ENCODE measurements at regions not wholly inside any gene's neighbourhood (a gene's known extent, or its start where the extent isn't known, plus 50 kb on each side); places are given as distances from the start of the nearest gene placed in this dataset.

- Histone ChIP-seq H3K4me1 (ENCODE audit: insufficient read depth, low read length) (no peaks in the 10 kb centered on the region), H3K9me3 (ENCODE audit: low read depth, low read length) (no peaks in the 10 kb centered on the region), H3K4me2 (ENCODE audit: insufficient read depth, low read length) (no peak overlapping the region), H4K20me1 (ENCODE audit: insufficient read depth, low read length) (no peaks in the 10 kb centered on the region), H3K27me3 (ENCODE audit: insufficient read depth, low read length) (no peaks in the 10 kb centered on the region), H3K4me3 (ENCODE audit: insufficient read depth, low read length) (no peak overlapping the region), H3K36me3 (ENCODE audit: insufficient read depth, low read length) (no peaks in the 10 kb centered on the region), H3K27ac (ENCODE audit: low read depth, low read length) (no peak overlapping the region), H3K79me2 (ENCODE audit: insufficient read depth, low read length) (no peaks in the 10 kb centered on the region), H2AFZ (ENCODE audit: low read length) (no peak overlapping the region)
- DNase-seq (ENCODE audit: insufficient read length, low spot score, missing footprints) = no peak
- TF ChIP-seq CTCF (IDR thresholded peaks at IDR 0.05; ENCODE audit: extremely low read depth, low read depth, low read length) = no peak
Observed at GRCh38 chr2:58826795-58827194, 585.7 kb upstream of the FANCL start.

GRCh38 chr2:58812771-58813344 lies 571.7 kb upstream of the FANCL start:
- Histone ChIP-seq H3K4me3 (ENCODE audit: insufficient read depth, low read length) (no peak overlapping the region), H3K27ac (ENCODE audit: low read depth, low read length) (no peak overlapping the region), H3K4me2 (ENCODE audit: insufficient read depth, low read length) (no peak overlapping the region), H3K4me1 (ENCODE audit: insufficient read depth, low read length) (no peaks in the 10 kb centered on the region), H2AFZ (ENCODE audit: low read length) (no peak overlapping the region), H3K27me3 (ENCODE audit: insufficient read depth, low read length) (no peaks in the 10 kb centered on the region), H3K9me3 (ENCODE audit: low read depth, low read length) (no peaks in the 10 kb centered on the region), H3K79me2 (ENCODE audit: insufficient read depth, low read length) (no peaks in the 10 kb centered on the region), H3K36me3 (ENCODE audit: insufficient read depth, low read length) (no peaks in the 10 kb centered on the region), H4K20me1 (ENCODE audit: insufficient read depth, low read length) (no peaks in the 10 kb centered on the region)
- no peak for TF ChIP-seq CTCF (IDR thresholded peaks at IDR 0.05; ENCODE audit: extremely low read depth, low read depth, low read length)
- no peak for DNase-seq (ENCODE audit: insufficient read length, low spot score, missing footprints)

GRCh38 chr2:58805126-58805525 lies 564.0 kb upstream of the FANCL start:
- H4K20me1 ChIP-seq (ENCODE audit: insufficient read depth, low read length) = no peaks in the 10 kb centered on the region
- H3K9me3 ChIP-seq (ENCODE audit: low read depth, low read length) = no peaks in the 10 kb centered on the region
- H3K27me3 ChIP-seq (ENCODE audit: insufficient read depth, low read length) = no peaks in the 10 kb centered on the region
- H3K27ac ChIP-seq (ENCODE audit: low read depth, low read length) = no peak overlapping the region
- no peaks in the 10 kb centered on the region for H3K4me1 ChIP-seq (ENCODE audit: insufficient read depth, low read length)
- H3K79me2 ChIP-seq (ENCODE audit: insufficient read depth, low read length) = no peaks in the 10 kb centered on the region
- no peak overlapping the region for H3K4me3 ChIP-seq (ENCODE audit: insufficient read depth, low read length)
- TF ChIP-seq CTCF (IDR thresholded peaks at IDR 0.05; ENCODE audit: extremely low read depth, low read depth, low read length) = no peak
- no peak for DNase-seq (ENCODE audit: insufficient read length, low spot score, missing footprints)
- no peak overlapping the region for H2AFZ ChIP-seq (ENCODE audit: low read length)
- no peak overlapping the region for H3K4me2 ChIP-seq (ENCODE audit: insufficient read depth, low read length)
- no peaks in the 10 kb centered on the region for H3K36me3 ChIP-seq (ENCODE audit: insufficient read depth, low read length)

- no peak for TF ChIP-seq CTCF (IDR thresholded peaks at IDR 0.05; ENCODE audit: extremely low read depth, low read depth, low read length)
- H2AFZ ChIP-seq (ENCODE audit: low read length) = no peak overlapping the region
- H3K4me1 ChIP-seq (ENCODE audit: insufficient read depth, low read length) = no peaks in the 10 kb centered on the region
- H3K79me2 ChIP-seq (ENCODE audit: insufficient read depth, low read length) = no peaks in the 10 kb centered on the region
- no peaks in the 10 kb centered on the region for H4K20me1 ChIP-seq (ENCODE audit: insufficient read depth, low read length)
- no peaks in the 10 kb centered on the region for H3K9me3 ChIP-seq (ENCODE audit: low read depth, low read length)
- H3K4me3 ChIP-seq (ENCODE audit: insufficient read depth, low read length) = no peak overlapping the region
- DNase-seq (ENCODE audit: insufficient read length, low spot score, missing footprints) = no peak
- H3K36me3 ChIP-seq (ENCODE audit: insufficient read depth, low read length) = no peaks in the 10 kb centered on the region
- H3K27me3 ChIP-seq (ENCODE audit: insufficient read depth, low read length) = no peaks in the 10 kb centered on the region
- no peak overlapping the region for H3K4me2 ChIP-seq (ENCODE audit: insufficient read depth, low read length)
- H3K27ac ChIP-seq (ENCODE audit: low read depth, low read length) = no peak overlapping the region
Observed at GRCh38 chr2:58803192-58803591, 562.1 kb upstream of the FANCL start.

Measured in osteoblast (primary cell).